ENCODE measurements at regions not wholly inside any gene's neighbourhood (a gene's known extent, or its start where the extent isn't known, plus 50 kb on each side); places are given as distances from the start of the nearest gene placed in this dataset.

DNA sequence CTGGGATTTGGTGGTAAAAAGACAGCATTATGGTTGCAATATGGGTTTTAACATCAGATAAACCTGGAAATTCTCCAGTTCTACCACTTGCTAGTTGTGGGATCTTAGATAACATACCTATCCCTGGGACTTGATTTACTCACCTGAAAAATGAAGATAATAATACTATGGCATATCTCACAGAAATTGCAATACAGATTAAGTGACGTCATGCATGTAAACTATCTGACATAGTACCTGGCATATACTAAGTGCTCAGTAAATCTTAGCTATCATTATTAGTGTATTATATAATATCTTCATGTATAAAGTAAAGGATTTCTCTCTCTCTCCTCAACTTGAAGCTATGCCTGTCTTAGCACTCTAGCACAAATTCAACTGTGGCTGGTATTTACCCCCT is 192.5 kb downstream of the PCDH19 start:
- Histone ChIP-seq H3K9me3 (no peaks in the 10 kb centered on the region), H3K4me2 (no peak overlapping the region), H3K27ac (no peak overlapping the region), H3K4me1 (no peaks in the 10 kb centered on the region), H3K4me3 (no peak overlapping the region)
- no peak for TF ChIP-seq CHD4 (IDR thresholded peaks at IDR 0.05; ENCODE audit: borderline replicate concordance)
- no peak for TF ChIP-seq HOXB5 (CRISPR knock-in tag; IDR thresholded peaks at IDR 0.05)
- no peak for TF ChIP-seq CBX2 (IDR thresholded peaks at IDR 0.05; ENCODE audit: borderline replicate concordance, low read depth)
- TF ChIP-seq, protein P1, sequence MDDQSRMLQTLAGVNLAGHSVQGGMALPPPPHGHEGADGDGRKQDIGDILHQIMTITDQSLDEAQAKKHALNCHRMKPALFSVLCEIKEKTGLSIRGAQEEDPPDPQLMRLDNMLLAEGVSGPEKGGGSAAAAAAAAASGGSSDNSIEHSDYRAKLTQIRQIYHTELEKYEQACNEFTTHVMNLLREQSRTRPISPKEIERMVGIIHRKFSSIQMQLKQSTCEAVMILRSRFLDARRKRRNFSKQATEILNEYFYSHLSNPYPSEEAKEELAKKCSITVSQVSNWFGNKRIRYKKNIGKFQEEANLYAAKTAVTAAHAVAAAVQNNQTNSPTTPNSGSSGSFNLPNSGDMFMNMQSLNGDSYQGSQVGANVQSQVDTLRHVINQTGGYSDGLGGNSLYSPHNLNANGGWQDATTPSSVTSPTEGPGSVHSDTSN (IDR thresholded peaks at IDR 0.05), result no peak
- TF ChIP-seq FOXS1 (CRISPR knock-in tag; IDR thresholded peaks at IDR 0.05), result no peak
- no peak for TF ChIP-seq RCOR1 (IDR thresholded peaks at IDR 0.05; ENCODE audit: low read depth, low read length)
- no peak for TF ChIP-seq CBX8 (IDR thresholded peaks at IDR 0.05)
- ATAC-seq, result no peak
- ChIA-PET CTCF (no interaction called here), POLR2A (no interaction called here)
- FAIRE-seq, result no peak
- WGBS (ENCODE audit: missing lambda C conversion rate), result 5% methylated on average over 1 of the region's 1 CpG
- no peak for DNase-seq (ENCODE audit: low read depth in 1 of 2, low spot score in 1 of 2)

DNA sequence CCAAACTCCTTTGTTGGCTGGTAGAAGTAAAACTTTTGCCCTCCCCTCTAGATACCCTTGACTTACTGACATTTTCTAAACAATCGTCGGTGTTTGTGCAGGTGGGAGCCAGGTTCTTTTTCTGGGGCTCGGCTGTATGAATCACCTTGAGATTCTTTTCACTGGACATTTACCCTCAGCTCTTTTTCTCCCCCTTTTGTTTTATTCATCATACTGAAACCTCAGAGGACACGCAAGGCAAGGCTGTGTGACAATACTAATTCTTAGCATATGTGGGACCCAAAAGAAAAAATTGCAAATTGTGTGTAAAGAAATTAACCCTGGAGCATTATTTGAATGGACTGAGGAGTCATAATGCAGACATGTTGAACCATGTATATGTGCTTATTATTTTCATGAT is 194.0 kb downstream of the PCDH19 start:
- Histone ChIP-seq H3K27ac (no peak overlapping the region), H3K4me3 (no peak overlapping the region), H3K4me1 (no peaks in the 10 kb centered on the region), H3K4me2 (no peak overlapping the region), H3K9me3 (no peaks in the 10 kb centered on the region)
- DNase-seq (ENCODE audit: low read depth in 1 of 2, low spot score in 1 of 2) (no peak), FAIRE-seq (no peak), ATAC-seq (no peak)
- WGBS (ENCODE audit: missing lambda C conversion rate), result 17% methylated on average over 4 of the region's 4 CpGs
- POLR2A ChIA-PET, result no interaction called here
- TF ChIP-seq ZSCAN20 (CRISPR knock-in tag; IDR thresholded peaks at IDR 0.05) (no peak), EHF (CRISPR knock-in tag; IDR thresholded peaks at IDR 0.05) (no peak), MYC (IDR thresholded peaks at IDR 0.05; ENCODE audit: borderline replicate concordance, low read length) (no peak), NFE2L2 (conservative IDR thresholded peaks at IDR 0.05; ENCODE audit: low read length) (no peak), HDAC2 (IDR thresholded peaks at IDR 0.05) (no peak), FOXS1 (CRISPR knock-in tag; IDR thresholded peaks at IDR 0.05) (no peak), RNF2 (IDR thresholded peaks at IDR 0.05; ENCODE audit: borderline replicate concordance, low read depth) (no peak), TP53 (CRISPR knock-in tag; IDR thresholded peaks at IDR 0.05) (no peak), POLR2AphosphoS2 (conservative IDR thresholded peaks at IDR 0.05; ENCODE audit: low read length) (no peak), CBX8 (IDR thresholded peaks at IDR 0.05) (no peak), HOXB13 (CRISPR knock-in tag; IDR thresholded peaks at IDR 0.05; ENCODE audit: low read depth) (no peak), BHLHE40 (IDR thresholded peaks at IDR 0.05; ENCODE audit: low read depth, low read length) (no peak), SREBF2 (IDR thresholded peaks at IDR 0.05) (no peak), CHD2 (IDR thresholded peaks at IDR 0.05; ENCODE audit: low read length, partially characterized antibody) (no peak), RCOR1 (IDR thresholded peaks at IDR 0.05; ENCODE audit: low read depth, low read length) (no peak), HOXA7 (CRISPR knock-in tag; IDR thresholded peaks at IDR 0.05) (no peak)
- TF ChIP-seq, protein P2, sequence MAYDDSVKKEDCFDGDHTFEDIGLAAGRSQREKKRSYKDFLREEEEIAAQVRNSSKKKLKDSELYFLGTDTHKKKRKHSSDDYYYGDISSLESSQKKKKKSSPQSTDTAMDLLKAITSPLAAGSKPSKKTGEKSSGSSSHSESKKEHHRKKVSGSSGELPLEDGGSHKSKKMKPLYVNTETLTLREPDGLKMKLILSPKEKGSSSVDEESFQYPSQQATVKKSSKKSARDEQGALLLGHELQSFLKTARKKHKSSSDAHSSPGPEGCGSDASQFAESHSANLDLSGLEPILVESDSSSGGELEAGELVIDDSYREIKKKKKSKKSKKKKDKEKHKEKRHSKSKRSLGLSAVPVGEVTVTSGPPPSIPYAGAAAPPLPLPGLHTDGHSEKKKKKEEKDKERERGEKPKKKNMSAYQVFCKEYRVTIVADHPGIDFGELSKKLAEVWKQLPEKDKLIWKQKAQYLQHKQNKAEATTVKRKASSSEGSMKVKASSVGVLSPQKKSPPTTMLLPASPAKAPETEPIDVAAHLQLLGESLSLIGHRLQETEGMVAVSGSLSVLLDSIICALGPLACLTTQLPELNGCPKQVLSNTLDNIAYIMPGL (CRISPR knock-in tag; IDR thresholded peaks at IDR 0.05; ENCODE audit: borderline replicate concordance), result no peak
- TF ChIP-seq, protein P3, sequence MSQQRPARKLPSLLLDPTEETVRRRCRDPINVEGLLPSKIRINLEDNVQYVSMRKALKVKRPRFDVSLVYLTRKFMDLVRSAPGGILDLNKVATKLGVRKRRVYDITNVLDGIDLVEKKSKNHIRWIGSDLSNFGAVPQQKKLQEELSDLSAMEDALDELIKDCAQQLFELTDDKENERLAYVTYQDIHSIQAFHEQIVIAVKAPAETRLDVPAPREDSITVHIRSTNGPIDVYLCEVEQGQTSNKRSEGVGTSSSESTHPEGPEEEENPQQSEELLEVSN (IDR thresholded peaks at IDR 0.05; ENCODE audit: borderline replicate concordance, low read depth), result no peak
- TF ChIP-seq, protein P4, sequence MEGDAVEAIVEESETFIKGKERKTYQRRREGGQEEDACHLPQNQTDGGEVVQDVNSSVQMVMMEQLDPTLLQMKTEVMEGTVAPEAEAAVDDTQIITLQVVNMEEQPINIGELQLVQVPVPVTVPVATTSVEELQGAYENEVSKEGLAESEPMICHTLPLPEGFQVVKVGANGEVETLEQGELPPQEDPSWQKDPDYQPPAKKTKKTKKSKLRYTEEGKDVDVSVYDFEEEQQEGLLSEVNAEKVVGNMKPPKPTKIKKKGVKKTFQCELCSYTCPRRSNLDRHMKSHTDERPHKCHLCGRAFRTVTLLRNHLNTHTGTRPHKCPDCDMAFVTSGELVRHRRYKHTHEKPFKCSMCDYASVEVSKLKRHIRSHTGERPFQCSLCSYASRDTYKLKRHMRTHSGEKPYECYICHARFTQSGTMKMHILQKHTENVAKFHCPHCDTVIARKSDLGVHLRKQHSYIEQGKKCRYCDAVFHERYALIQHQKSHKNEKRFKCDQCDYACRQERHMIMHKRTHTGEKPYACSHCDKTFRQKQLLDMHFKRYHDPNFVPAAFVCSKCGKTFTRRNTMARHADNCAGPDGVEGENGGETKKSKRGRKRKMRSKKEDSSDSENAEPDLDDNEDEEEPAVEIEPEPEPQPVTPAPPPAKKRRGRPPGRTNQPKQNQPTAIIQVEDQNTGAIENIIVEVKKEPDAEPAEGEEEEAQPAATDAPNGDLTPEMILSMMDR (IDR thresholded peaks at IDR 0.05), result no peak
- CTCF ChIA-PET, result no interaction called here
